ENCODE measurements at regions not wholly inside any gene's neighbourhood (a gene's known extent, or its start where the extent isn't known, plus 50 kb on each side); places are given as distances from the start of the nearest gene placed in this dataset.
"Not testable (repeated sequence)": the region's sequence is repeated elsewhere in the genome, so short reads cannot be mapped to it uniquely, and the experiment has no call there.

GRCh38 chr22:49392841-49393510, 434.7 kb downstream of the BRD1 start:
- no peak for DNase-seq (ENCODE audit: low spot score)

- no peak for DNase-seq (ENCODE audit: low spot score)
These were observed 435.4 kb downstream of the BRD1 start for GRCh38 chr22:49392247-49392646.

- DNase-seq (ENCODE audit: low spot score) = no peak
These were observed 436.2 kb downstream of the BRD1 start for GRCh38 chr22:49391436-49391835.

- DNase-seq (ENCODE audit: low spot score) = no peak
These were observed 436.7 kb downstream of the BRD1 start for GRCh38 chr22:49390954-49391353.

- DNase-seq (ENCODE audit: low spot score) = not testable (repeated sequence)
These were observed 443.8 kb downstream of the BRD1 start for GRCh38 chr22:49383909-49384308.

GRCh38 chr22:49382451-49382735, 445.3 kb downstream of the BRD1 start:
- DNase-seq (ENCODE audit: low spot score) = no peak

- DNase-seq (ENCODE audit: low spot score) = no peak
These were observed 445.9 kb downstream of the BRD1 start for GRCh38 chr22:49381595-49382450.

- DNase-seq (ENCODE audit: low spot score) = no peak
These were observed 446.9 kb downstream of the BRD1 start for GRCh38 chr22:49380828-49381114.

GRCh38 chr22:49380095-49380827, 447.4 kb downstream of the BRD1 start:
- no peak for DNase-seq (ENCODE audit: low spot score)

GRCh38 chr22:49377306-49377705, 450.4 kb downstream of the BRD1 start:
- DNase-seq (ENCODE audit: low spot score) = no peak

GRCh38 chr22:49373801-49374226, 453.9 kb downstream of the BRD1 start:
- DNase-seq (ENCODE audit: low spot score) = no peak

GRCh38 chr22:49373289-49373666, 454.4 kb downstream of the BRD1 start:
- DNase-seq (ENCODE audit: low spot score) = no peak

GRCh38 chr22:49372530-49373288, 455.0 kb downstream of the BRD1 start:
- DNase-seq (ENCODE audit: low spot score) = no peak

GRCh38 chr22:49372111-49372529, 455.6 kb downstream of the BRD1 start:
- DNase-seq (ENCODE audit: low spot score) = no peak

GRCh38 chr22:49371325-49372110, 456.2 kb downstream of the BRD1 start:
- no peak for DNase-seq (ENCODE audit: low spot score)

GRCh38 chr22:49370627-49371301, 456.9 kb downstream of the BRD1 start:
- no peak for DNase-seq (ENCODE audit: low spot score)

GRCh38 chr22:49369726-49370626, 457.7 kb downstream of the BRD1 start:
- DNase-seq (ENCODE audit: low spot score) = no peak

GRCh38 chr22:49368976-49369725, 458.5 kb downstream of the BRD1 start:
- no peak for DNase-seq (ENCODE audit: low spot score)

Data from AG08396 (cell line).